ENCODE measurements at regions not wholly inside any gene's neighbourhood (a gene's known extent, or its start where the extent isn't known, plus 50 kb on each side); places are given as distances from the start of the nearest gene placed in this dataset.
A peak's percentile ranks its signal among the peaks of the same experiment; 100 is the strongest.

DNA sequence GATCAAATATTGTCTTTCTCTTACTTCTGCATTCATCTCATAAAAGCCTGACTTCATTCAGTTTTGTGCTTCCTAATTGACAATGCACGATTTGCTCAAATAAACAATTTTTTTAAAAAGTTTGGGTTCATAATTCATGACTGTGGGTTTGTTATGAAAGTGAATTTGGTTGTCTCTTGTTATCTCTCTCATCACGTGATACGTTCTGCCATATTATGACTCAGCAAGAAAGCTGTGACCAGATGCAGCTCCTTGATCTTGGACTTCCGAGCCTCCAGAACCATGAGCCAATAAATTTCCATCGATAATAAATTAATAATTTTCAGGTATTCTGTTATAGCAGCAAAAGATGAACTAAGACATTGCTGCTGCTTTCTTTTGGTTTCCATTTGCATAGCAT lies 156.5 kb upstream of the LRATD1 start:
- Histone ChIP-seq H3K4me2 (ENCODE audit: extremely low read depth, insufficient read depth, low read length) (no peak overlapping the region), H3K36me3 (ENCODE audit: control insufficient read depth, insufficient read depth, low read length) (no peaks in the 10 kb centered on the region), H3K27me3 (ENCODE audit: control insufficient read depth, insufficient read depth, low read length) (no peaks in the 10 kb centered on the region), H3K27ac (ENCODE audit: insufficient read depth, low read length) (no peak overlapping the region), H4K20me1 (ENCODE audit: control insufficient read depth, extremely low read depth, insufficient read depth, low read length) (no peaks in the 10 kb centered on the region), H3K9ac (ENCODE audit: insufficient read depth, low read length) (no peak overlapping the region), H3K9me3 (ENCODE audit: control insufficient read depth, insufficient read depth, low read depth, low read length) (no peaks in the 10 kb centered on the region), H2AFZ (ENCODE audit: low read length) (no peak overlapping the region), H3K4me1 (ENCODE audit: control insufficient read depth, extremely low read depth, insufficient read depth, low read length) (no peaks in the 10 kb centered on the region), H3K4me3 (replicated peaks in 1 of 4; ENCODE audit: control extremely low read depth in 1 of 4, insufficient read depth in 1 of 4, low read depth in 3 of 4, low read length in 4 of 4) (no peak overlapping the region), H3K79me2 (ENCODE audit: control insufficient read depth, insufficient read depth, low read length) (no peaks in the 10 kb centered on the region)
- DNase-seq (ENCODE audit: low read depth in 2 of 2) = peak in 1 of 2 donors; percentile 1
- no peak for TF ChIP-seq EZH2 (IDR thresholded peaks at IDR 0.05; ENCODE audit: low read length, missing control alignments)
- TF ChIP-seq, protein P1, sequence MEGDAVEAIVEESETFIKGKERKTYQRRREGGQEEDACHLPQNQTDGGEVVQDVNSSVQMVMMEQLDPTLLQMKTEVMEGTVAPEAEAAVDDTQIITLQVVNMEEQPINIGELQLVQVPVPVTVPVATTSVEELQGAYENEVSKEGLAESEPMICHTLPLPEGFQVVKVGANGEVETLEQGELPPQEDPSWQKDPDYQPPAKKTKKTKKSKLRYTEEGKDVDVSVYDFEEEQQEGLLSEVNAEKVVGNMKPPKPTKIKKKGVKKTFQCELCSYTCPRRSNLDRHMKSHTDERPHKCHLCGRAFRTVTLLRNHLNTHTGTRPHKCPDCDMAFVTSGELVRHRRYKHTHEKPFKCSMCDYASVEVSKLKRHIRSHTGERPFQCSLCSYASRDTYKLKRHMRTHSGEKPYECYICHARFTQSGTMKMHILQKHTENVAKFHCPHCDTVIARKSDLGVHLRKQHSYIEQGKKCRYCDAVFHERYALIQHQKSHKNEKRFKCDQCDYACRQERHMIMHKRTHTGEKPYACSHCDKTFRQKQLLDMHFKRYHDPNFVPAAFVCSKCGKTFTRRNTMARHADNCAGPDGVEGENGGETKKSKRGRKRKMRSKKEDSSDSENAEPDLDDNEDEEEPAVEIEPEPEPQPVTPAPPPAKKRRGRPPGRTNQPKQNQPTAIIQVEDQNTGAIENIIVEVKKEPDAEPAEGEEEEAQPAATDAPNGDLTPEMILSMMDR (conservative IDR thresholded peaks at IDR 0.05 in 1 of 2, IDR thresholded peaks at IDR 0.05 in 1 of 2; ENCODE audit: low read depth in 1 of 2, low read length in 2 of 2) = no peak

DNA sequence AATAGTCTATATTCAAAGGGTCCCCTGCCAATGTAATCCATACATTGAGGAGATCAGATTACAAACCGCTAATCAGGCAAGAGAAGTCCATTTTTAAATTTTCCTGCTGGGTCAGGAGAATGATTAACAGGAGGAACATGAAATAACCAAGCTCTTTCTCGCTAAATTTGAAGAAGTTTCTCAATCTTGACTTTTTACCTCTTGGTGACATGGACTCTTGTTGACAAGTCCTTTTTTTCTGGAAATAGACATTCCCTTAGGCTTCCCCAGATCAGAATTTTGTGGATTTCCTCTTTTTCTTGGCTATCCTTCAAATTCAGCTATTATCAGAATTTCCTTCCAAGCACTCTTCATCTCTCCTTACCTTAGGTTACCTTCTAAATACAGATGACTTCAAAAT lies 153.0 kb upstream of the LRATD1 start:
- no peaks in the 10 kb centered on the region for H3K27me3 ChIP-seq (ENCODE audit: control insufficient read depth, insufficient read depth, low read length)
- no peaks in the 10 kb centered on the region for H3K9me3 ChIP-seq (ENCODE audit: control insufficient read depth, insufficient read depth, low read depth, low read length)
- H3K9ac ChIP-seq (ENCODE audit: insufficient read depth, low read length) = no peak overlapping the region
- H4K20me1 ChIP-seq (ENCODE audit: control insufficient read depth, extremely low read depth, insufficient read depth, low read length) = no peaks in the 10 kb centered on the region
- TF ChIP-seq, protein P1 (conservative IDR thresholded peaks at IDR 0.05 in 1 of 2, IDR thresholded peaks at IDR 0.05 in 1 of 2; ENCODE audit: low read depth in 1 of 2, low read length in 2 of 2) = no peak
- TF ChIP-seq EZH2 (IDR thresholded peaks at IDR 0.05; ENCODE audit: low read length, missing control alignments) = no peak
- no peaks in the 10 kb centered on the region for H3K79me2 ChIP-seq (ENCODE audit: control insufficient read depth, insufficient read depth, low read length)
- no peak overlapping the region for H2AFZ ChIP-seq (ENCODE audit: low read length)
- H3K4me2 ChIP-seq (ENCODE audit: extremely low read depth, insufficient read depth, low read length) = no peak overlapping the region
- H3K4me1 ChIP-seq (ENCODE audit: control insufficient read depth, extremely low read depth, insufficient read depth, low read length) = no peaks in the 10 kb centered on the region
- H3K27ac ChIP-seq (ENCODE audit: insufficient read depth, low read length) = no peak overlapping the region
- no peaks in the 10 kb centered on the region for H3K36me3 ChIP-seq (ENCODE audit: control insufficient read depth, insufficient read depth, low read length)
- no peak overlapping the region for H3K4me3 ChIP-seq (replicated peaks in 1 of 4; ENCODE audit: control extremely low read depth in 1 of 4, insufficient read depth in 1 of 4, low read depth in 3 of 4, low read length in 4 of 4)
- DNase-seq (ENCODE audit: low read depth in 2 of 2) = no peak

DNA sequence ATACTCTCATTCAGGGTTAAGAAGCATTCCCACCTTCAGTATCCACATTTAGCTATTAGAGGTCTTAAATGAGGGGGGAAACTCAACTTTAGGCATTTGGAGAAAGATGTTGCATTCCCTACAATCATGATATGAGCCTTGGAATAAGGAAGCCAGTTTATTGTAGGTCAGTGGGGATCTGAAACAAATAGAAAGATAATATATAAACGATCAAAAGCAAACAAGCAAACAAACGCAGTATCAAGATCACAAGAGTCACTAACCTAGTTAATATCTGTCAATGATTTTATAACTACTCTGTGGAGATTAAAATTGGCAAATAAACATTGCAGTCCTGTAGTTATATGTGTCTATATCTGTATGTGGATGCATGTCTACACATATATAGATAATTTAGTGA lies 152.4 kb upstream of the LRATD1 start:
- Histone ChIP-seq H3K27me3 (ENCODE audit: control insufficient read depth, insufficient read depth, low read length) (no peaks in the 10 kb centered on the region), H3K4me1 (ENCODE audit: control insufficient read depth, extremely low read depth, insufficient read depth, low read length) (no peaks in the 10 kb centered on the region), H3K9ac (ENCODE audit: insufficient read depth, low read length) (no peak overlapping the region), H3K36me3 (ENCODE audit: control insufficient read depth, insufficient read depth, low read length) (no peaks in the 10 kb centered on the region), H3K4me2 (ENCODE audit: extremely low read depth, insufficient read depth, low read length) (no peak overlapping the region), H3K27ac (ENCODE audit: insufficient read depth, low read length) (no peak overlapping the region), H3K79me2 (ENCODE audit: control insufficient read depth, insufficient read depth, low read length) (no peaks in the 10 kb centered on the region), H4K20me1 (ENCODE audit: control insufficient read depth, extremely low read depth, insufficient read depth, low read length) (no peaks in the 10 kb centered on the region), H3K4me3 (replicated peaks in 1 of 4; ENCODE audit: control extremely low read depth in 1 of 4, insufficient read depth in 1 of 4, low read depth in 3 of 4, low read length in 4 of 4) (no peak overlapping the region), H2AFZ (ENCODE audit: low read length) (no peak overlapping the region), H3K9me3 (ENCODE audit: control insufficient read depth, insufficient read depth, low read depth, low read length) (no peaks in the 10 kb centered on the region)
- no peak for DNase-seq (ENCODE audit: low read depth in 2 of 2)
- no peak for TF ChIP-seq EZH2 (IDR thresholded peaks at IDR 0.05; ENCODE audit: low read length, missing control alignments)
